B cell (primary cell): ENCODE measurements at regions not wholly inside any gene's neighbourhood (a gene's known extent, or its start where the extent isn't known, plus 50 kb on each side); places are given as distances from the start of the nearest gene placed in this dataset.

ENCODE experiments used
- CTCF ChIP-seq: fragments of 200-600 bp; IDR thresholded peaks from one replicate; pipeline ENCODE4 v1.8.0; 2022; ENCODE audit warnings: antibody characterized with exemption, mild to moderate bottlenecking
- EZH2 ChIP-seq: IDR thresholded peaks from 2 replicates; pipeline ENCODE4 v1.6.1; 2012; ENCODE audit warnings: borderline replicate concordance, low read depth, mild to moderate bottlenecking, moderate library complexity, low read length; ENCODE audit not compliant: insufficient read depth, poor library complexity, severe bottlenecking

- TF ChIP-seq CTCF = no peak
- no peak for TF ChIP-seq EZH2
Measured at GRCh38 chrX:104427073-104427472, 138.9 kb upstream of the IL1RAPL2 start.
